Kidney (tissue), 13 donors: ENCODE measurements at regions not wholly inside any gene's neighbourhood (a gene's known extent, or its start where the extent isn't known, plus 50 kb on each side); places are given as distances from the start of the nearest gene placed in this dataset.

Experiments used
- DNase-seq, 5 donors: peaks; one replicate each; pipeline ENCODE4 v3.0.0-alpha.2; 2013 to 2020
- FAIRE-seq: peaks from 2 replicates; lab custom pipeline; 2012; peaks lifted over from hg19 to GRCh38; lab: Jason Lieb, UNC
- H3K27ac ChIP-seq, 2 donors: one replicate each; pipeline ENCODE4 v1.7.0; 2013; ENCODE audit warnings: low read depth in 2 of 2, low read length in 2 of 2, inconsistent platforms in 1 of 2
- H3K27me3 ChIP-seq: one replicate; pipeline ENCODE4 v1.7.1; 2013; ENCODE audit warnings: low read length, inconsistent platforms; ENCODE audit not compliant: control insufficient read depth, insufficient read depth
- H3K36me3 ChIP-seq, 3 donors: one replicate each; pipeline versions ENCODE4 v1.7.0 to v1.7.1; 2013; ENCODE audit warnings: low read length in 3 of 3, control low read depth in 1 of 3, inconsistent platforms in 1 of 3; ENCODE audit not compliant: insufficient read depth in 3 of 3, control insufficient read depth in 2 of 3
- H3K4me1 ChIP-seq, 3 donors: one replicate each; pipeline versions ENCODE4 v1.7.0 to v1.7.1; 2013; ENCODE audit warnings: low read length in 3 of 3, inconsistent platforms in 1 of 3, low read depth in 1 of 3; ENCODE audit not compliant: control insufficient read depth in 2 of 3, insufficient read depth in 2 of 3
- H3K4me3 ChIP-seq, 3 donors: one replicate each; pipeline versions ENCODE4 v1.7.0 to v1.8.1; 2013; ENCODE audit warnings: low read length in 3 of 3, control low read depth in 1 of 3, inconsistent platforms in 1 of 3
- H3K9ac ChIP-seq, 3 donors: one replicate each; pipeline versions ENCODE4 v1.7.0 to v1.7.1; 2013; ENCODE audit warnings: low read length in 3 of 3, control low read depth in 1 of 3, inconsistent platforms in 1 of 3
- H3K9me3 ChIP-seq, 3 donors: one replicate each; pipeline versions ENCODE4 v1.7.0 to v1.7.1; 2013; ENCODE audit warnings: low read length in 3 of 3, control low read depth in 1 of 3, inconsistent platforms in 1 of 3; ENCODE audit not compliant: control insufficient read depth in 2 of 3, insufficient read depth in 1 of 3
- intact Hi-C: fragments of 100-400 bp; cut with DNase I; formaldehyde crosslinking; loops from one replicate; pipeline ENCODE4 v1.11.1; 2022
- TF ChIP-seq, protein P1 (sequence below): IDR thresholded peaks from 3 replicates; pipeline ENCODE4 v1.5.1; 2012; ENCODE audit warnings: mild to moderate bottlenecking, moderate library complexity, borderline replicate concordance; ENCODE audit not compliant: insufficient read depth; ENCODE audit errors: extremely low read depth
- donor health status: control.
- donor health status: control.
- donor health status: control.
- donor health status: control.
- donor health status: control.
- donor health status: DM: yes; HTN: yes; CAD: no.
- donor health status: Normal renal cell carcinoma (clear cell type).

GRCh38 chr3:177381070-177381469 lies 183.8 kb upstream of the TBL1XR1 start:
- Histone ChIP-seq H3K9ac (no peak overlapping the region), H3K4me1 (no peaks in the 10 kb centered on the region), H3K27me3 (no peaks in the 10 kb centered on the region), H3K36me3 (no peaks in the 10 kb centered on the region), H3K9me3 (no peaks in the 10 kb centered on the region), H3K4me3 (no peak overlapping the region), H3K27ac (no peak overlapping the region)
- intact Hi-C loops = no loop called here
- DNase-seq = no peak
- no peak for FAIRE-seq
- TF ChIP-seq, protein P1, sequence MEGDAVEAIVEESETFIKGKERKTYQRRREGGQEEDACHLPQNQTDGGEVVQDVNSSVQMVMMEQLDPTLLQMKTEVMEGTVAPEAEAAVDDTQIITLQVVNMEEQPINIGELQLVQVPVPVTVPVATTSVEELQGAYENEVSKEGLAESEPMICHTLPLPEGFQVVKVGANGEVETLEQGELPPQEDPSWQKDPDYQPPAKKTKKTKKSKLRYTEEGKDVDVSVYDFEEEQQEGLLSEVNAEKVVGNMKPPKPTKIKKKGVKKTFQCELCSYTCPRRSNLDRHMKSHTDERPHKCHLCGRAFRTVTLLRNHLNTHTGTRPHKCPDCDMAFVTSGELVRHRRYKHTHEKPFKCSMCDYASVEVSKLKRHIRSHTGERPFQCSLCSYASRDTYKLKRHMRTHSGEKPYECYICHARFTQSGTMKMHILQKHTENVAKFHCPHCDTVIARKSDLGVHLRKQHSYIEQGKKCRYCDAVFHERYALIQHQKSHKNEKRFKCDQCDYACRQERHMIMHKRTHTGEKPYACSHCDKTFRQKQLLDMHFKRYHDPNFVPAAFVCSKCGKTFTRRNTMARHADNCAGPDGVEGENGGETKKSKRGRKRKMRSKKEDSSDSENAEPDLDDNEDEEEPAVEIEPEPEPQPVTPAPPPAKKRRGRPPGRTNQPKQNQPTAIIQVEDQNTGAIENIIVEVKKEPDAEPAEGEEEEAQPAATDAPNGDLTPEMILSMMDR = no peak

GRCh38 chr3:177382944-177383343 lies 185.7 kb upstream of the TBL1XR1 start:
- DNase-seq (no peak), FAIRE-seq (no peak)
- H3K9me3 ChIP-seq = no peaks in the 10 kb centered on the region
- TF ChIP-seq, protein P1 = no peak
- no peak overlapping the region for H3K27ac ChIP-seq
- H3K36me3 ChIP-seq = no peaks in the 10 kb centered on the region
- H3K4me3 ChIP-seq = no peak overlapping the region
- H3K4me1 ChIP-seq = no peaks in the 10 kb centered on the region
- no peaks in the 10 kb centered on the region for H3K27me3 ChIP-seq
- no peak overlapping the region for H3K9ac ChIP-seq
- intact Hi-C loops = no loop called here

DNA sequence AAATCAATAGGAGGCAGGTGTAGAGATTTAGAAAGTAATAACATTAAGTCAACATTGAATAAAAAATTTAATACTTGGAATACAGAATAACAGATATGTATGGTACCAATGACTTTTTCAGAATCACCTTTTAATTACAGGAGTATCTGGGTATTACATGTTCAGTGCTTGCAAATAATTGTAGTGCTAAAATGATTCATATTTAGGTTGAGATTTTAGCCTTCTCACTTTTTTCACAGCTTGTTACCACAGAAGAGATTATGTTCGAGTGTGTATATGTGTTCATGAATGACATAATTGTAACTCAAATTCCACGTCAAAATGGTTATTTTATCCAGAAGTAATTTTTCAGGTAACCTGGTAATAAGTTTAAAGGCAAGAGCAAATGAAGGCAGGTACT lies 187.9 kb upstream of the TBL1XR1 start:
- Histone ChIP-seq H3K27ac (no peak overlapping the region), H3K36me3 (no peaks in the 10 kb centered on the region), H3K9ac (no peak overlapping the region), H3K4me1 (no peaks in the 10 kb centered on the region), H3K4me3 (no peak overlapping the region), H3K27me3 (no peaks in the 10 kb centered on the region), H3K9me3 (no peaks in the 10 kb centered on the region)
- TF ChIP-seq, protein P1 = no peak
- FAIRE-seq = no peak
- DNase-seq = no peak
- intact Hi-C loops = no loop called here

GRCh38 chr3:177385831-177386301 lies 188.6 kb upstream of the TBL1XR1 start:
- Histone ChIP-seq H3K9me3 (no peaks in the 10 kb centered on the region), H3K27ac (no peak overlapping the region), H3K36me3 (no peaks in the 10 kb centered on the region), H3K27me3 (no peaks in the 10 kb centered on the region), H3K4me1 (no peaks in the 10 kb centered on the region), H3K9ac (no peak overlapping the region), H3K4me3 (no peak overlapping the region)
- DNase-seq (peak in 1 of 5 donors; percentile 22), FAIRE-seq (no peak)
- intact Hi-C loops = no loop called here
- TF ChIP-seq, protein P1 = no peak
